H9 (cell line): ENCODE measurements at regions not wholly inside any gene's neighbourhood (a gene's known extent, or its start where the extent isn't known, plus 50 kb on each side); places are given as distances from the start of the nearest gene placed in this dataset.

Experiments
- DNase-seq: peaks from one replicate; pipeline ENCODE4 v3.0.0-alpha.2; 2017
- H2AFZ ChIP-seq: one replicate; pipeline ENCODE4 v1.6.1; 2013; ENCODE audit warnings: mild to moderate bottlenecking, low read length, control low read depth, moderate library complexity
- H2AK5ac ChIP-seq: 2 replicates; pipeline ENCODE4 v1.6.1; 2013; ENCODE audit warnings: low read length, control low read depth, mixed read lengths; ENCODE audit not compliant: insufficient read length
- H2BK120ac ChIP-seq: one replicate; pipeline ENCODE4 v1.6.1; 2013; ENCODE audit warnings: low read depth, mild to moderate bottlenecking, low read length, control low read depth, inconsistent platforms; ENCODE audit not compliant: poor library complexity, severe bottlenecking
- H2BK12ac ChIP-seq: 2 replicates; pipeline ENCODE4 v1.6.1; 2013; ENCODE audit warnings: low read length, control low read depth, mixed read lengths, low read depth; ENCODE audit not compliant: insufficient read length
- H2BK15ac ChIP-seq: 2 replicates; pipeline ENCODE4 v1.6.1; 2013; ENCODE audit warnings: low read depth, low read length, control low read depth
- H2BK20ac ChIP-seq: one replicate; pipeline ENCODE4 v1.6.1; 2013; ENCODE audit warnings: low read depth, mild to moderate bottlenecking, low read length, control low read depth, inconsistent platforms; ENCODE audit not compliant: poor library complexity, severe bottlenecking
- H2BK5ac ChIP-seq: 2 replicates; pipeline ENCODE4 v1.6.1; 2013; ENCODE audit warnings: low read length, control low read depth, mixed read lengths; ENCODE audit not compliant: insufficient read length
- H3K14ac ChIP-seq: 2 replicates; pipeline ENCODE4 v1.6.1; 2013; ENCODE audit warnings: low read length, control low read depth; ENCODE audit not compliant: insufficient read depth
- H3K18ac ChIP-seq: 2 replicates; pipeline ENCODE4 v1.6.1; 2013; ENCODE audit warnings: low read depth, mild to moderate bottlenecking, mixed read lengths, low read length, control low read depth; ENCODE audit not compliant: insufficient read length
- H3K23ac ChIP-seq: 2 replicates; pipeline ENCODE4 v1.6.1; 2013; ENCODE audit warnings: low read length, control low read depth, mixed read lengths, low read depth; ENCODE audit not compliant: insufficient read length
- H3K23me2 ChIP-seq: 2 replicates; pipeline ENCODE4 v1.6.1; 2013; ENCODE audit warnings: low read depth, mild to moderate bottlenecking, mixed read lengths, low read length, control low read depth; ENCODE audit not compliant: insufficient read length, poor library complexity, severe bottlenecking
- H3K27ac ChIP-seq: 2 replicates; pipeline ENCODE4 v1.5.1; 2013; ENCODE audit warnings: low read length, control low read depth, mixed read lengths, low read depth; ENCODE audit not compliant: insufficient read length
- H3K27me3 ChIP-seq: 2 replicates; pipeline ENCODE4 v1.6.1; 2013; ENCODE audit warnings: low read length, control low read depth, inconsistent platforms; ENCODE audit not compliant: insufficient read depth
- H3K4ac ChIP-seq: 2 replicates; pipeline ENCODE4 v1.6.1; 2013; ENCODE audit warnings: low read depth, mild to moderate bottlenecking, control low read depth, inconsistent platforms, low read length, moderate library complexity
- H3K4me1 ChIP-seq: 2 replicates; pipeline ENCODE4 v1.6.1; 2013; ENCODE audit warnings: low read length, control low read depth, inconsistent platforms; ENCODE audit not compliant: insufficient read depth
- H3K4me2 ChIP-seq: 2 replicates; pipeline ENCODE4 v1.6.1; 2013; ENCODE audit warnings: low read length, control low read depth, mixed read lengths; ENCODE audit not compliant: insufficient read length, insufficient read depth
- H3K56ac ChIP-seq: 2 replicates; pipeline ENCODE4 v1.6.1; 2013; ENCODE audit warnings: low read depth, mild to moderate bottlenecking, mixed read lengths, low read length, control low read depth; ENCODE audit not compliant: insufficient read length
- H3K79me1 ChIP-seq: 2 replicates; pipeline ENCODE4 v1.6.1; 2013; ENCODE audit warnings: low read depth, mild to moderate bottlenecking, moderate library complexity, low read length, control low read depth, inconsistent platforms; ENCODE audit not compliant: insufficient read depth, poor library complexity, severe bottlenecking
- H3K79me2 ChIP-seq: 2 replicates; pipeline ENCODE4 v1.6.1; 2013; ENCODE audit warnings: low read length, control low read depth, inconsistent platforms; ENCODE audit not compliant: insufficient read depth
- H3K9ac ChIP-seq: 2 replicates; pipeline ENCODE4 v1.6.1; 2013; ENCODE audit warnings: low read length, control low read depth, mixed read lengths; ENCODE audit not compliant: insufficient read length; ENCODE audit errors: extremely low read depth
- H3K9me3 ChIP-seq: one replicate; pipeline ENCODE4 v1.6.1; 2013; ENCODE audit warnings: low read depth, low read length, inconsistent platforms; ENCODE audit not compliant: control insufficient read depth
- H3T11ph ChIP-seq: one replicate; pipeline ENCODE4 v1.6.1; 2013; ENCODE audit warnings: mild to moderate bottlenecking, low read length, control low read depth, inconsistent platforms
- H4K20me1 ChIP-seq: one replicate; pipeline ENCODE4 v1.6.1; 2013; ENCODE audit not compliant: control insufficient read depth, insufficient read length, insufficient read depth
- H4K5ac ChIP-seq: 2 replicates; pipeline ENCODE4 v1.6.1; 2013; ENCODE audit warnings: low read depth, mild to moderate bottlenecking, mixed read lengths, low read length, control low read depth; ENCODE audit not compliant: insufficient read length
- H4K8ac ChIP-seq: replicated peaks from 2 replicates; pipeline ENCODE4 v1.6.1; 2013; ENCODE audit warnings: low read length, control low read depth, mixed read lengths, low read depth; ENCODE audit not compliant: insufficient read length
- H4K91ac ChIP-seq: 2 replicates; pipeline ENCODE4 v1.6.1; 2013; ENCODE audit warnings: low read depth, mild to moderate bottlenecking, moderate library complexity, mixed read lengths, low read length, control low read depth; ENCODE audit not compliant: insufficient read length
- H3K27ac Mint-ChIP-seq, 3 experiments: 2 replicates in 2 of 3; 3 replicates in 1 of 3; pipeline ENCODE4 v1.8.0; 2020 to 2021; ENCODE audit warnings: mixed read lengths in 3 of 3, mild to moderate bottlenecking in 1 of 3, moderate library complexity in 1 of 3
- H3K27me3 Mint-ChIP-seq: 2 replicates; pipeline ENCODE4 v1.8.0; 2021; ENCODE audit warnings: low read depth, mild to moderate bottlenecking, moderate library complexity, mixed read lengths
- H3K36me3 Mint-ChIP-seq, 3 experiments: 2 replicates in 2 of 3; 3 replicates in 1 of 3; pipeline ENCODE4 v1.8.0; 2020 to 2021; ENCODE audit warnings: low read depth in 3 of 3, mixed read lengths in 3 of 3; ENCODE audit not compliant: insufficient read depth in 1 of 3
- H3K4me1 Mint-ChIP-seq, 2 experiments: 2 replicates each; pipeline ENCODE4 v1.8.0; 2020; ENCODE audit warnings: mixed read lengths in 2 of 2
- H3K4me3 Mint-ChIP-seq, 2 experiments: 2 replicates in 1 of 2; 3 replicates in 1 of 2; pipeline ENCODE4 v1.8.0; 2020 to 2021; ENCODE audit warnings: mild to moderate bottlenecking in 2 of 2, mixed read lengths in 2 of 2, moderate library complexity in 1 of 2
- H3K9me3 Mint-ChIP-seq, 2 experiments: 2 replicates in 1 of 2; 3 replicates in 1 of 2; pipeline ENCODE4 v1.8.0; 2020; ENCODE audit warnings: mild to moderate bottlenecking in 2 of 2, mixed read lengths in 2 of 2, moderate library complexity in 1 of 2
- WGBS: extraction: QIAGEN DNeasy Blood & Tissue Kit; methylation state at CpG from one replicate; pipeline ENCODE4 v1.1.7; 2013; ENCODE audit warnings: missing lambda C conversion rate, low lambda C conversion rate, mixed read lengths; ENCODE audit not compliant: insufficient read length; ENCODE audit errors: extremely low coverage; 5-methylcytosine and 5-hydroxymethylcytosine counted together
- TF ChIP-seq, protein P1 (sequence below): fragments of 200-600 bp; sonication (generic); conservative IDR thresholded peaks from 3 replicates; pipeline ENCODE4 v1.8.0; 2021; ENCODE audit warnings: antibody characterized with exemption, mild to moderate bottlenecking

DNA sequence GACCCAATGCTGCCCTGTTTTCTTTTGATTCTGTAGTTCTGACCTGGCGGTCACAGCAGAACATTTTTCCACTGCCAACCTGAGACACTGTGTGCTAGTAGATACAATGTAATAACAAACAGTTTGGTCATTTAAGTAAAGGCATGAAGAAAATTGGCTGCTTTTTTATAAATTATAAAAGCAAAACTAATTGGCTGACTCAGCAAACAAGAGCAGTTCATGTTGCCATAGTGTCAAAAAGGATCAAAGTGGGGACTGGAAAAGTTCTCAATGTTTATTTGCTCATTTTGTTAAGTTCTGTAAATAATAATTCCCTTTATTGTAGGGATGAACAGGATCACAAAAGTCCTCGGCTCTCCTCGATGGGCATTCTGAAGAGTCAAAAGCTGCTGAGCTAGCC, 599.5 kb downstream of the PKHD1 start:
- Histone ChIP-seq H4K8ac (no peak overlapping the region), H3K4me2 (no peak overlapping the region), H4K20me1 (no peaks in the 10 kb centered on the region), H2AFZ (no peak overlapping the region), H4K5ac (no peak overlapping the region), H2BK15ac (no peak overlapping the region), H3K14ac (no peak overlapping the region), H3K4me1 (no peaks in the 10 kb centered on the region; the same call in 1 of the 2 replicates), H3K27ac (no peak overlapping the region), H3K23me2 (no peaks in the 10 kb centered on the region), H3K27me3 (no peaks in the 10 kb centered on the region), H3K79me1 (no peaks in the 10 kb centered on the region), H2AK5ac (no peak overlapping the region), H3K56ac (no peak overlapping the region), H3K18ac (no peak overlapping the region), H4K91ac (no peak overlapping the region), H3K79me2 (no peaks in the 10 kb centered on the region), H2BK5ac (no peak overlapping the region), H3K23ac (no peak overlapping the region), H3K4ac (no peak overlapping the region), H3K9ac (no peak overlapping the region), H3T11ph (no peak overlapping the region), H3K9me3 (peaks cover 6% of the 10 kb centered on the region), H2BK20ac (no peak overlapping the region), H2BK12ac (no peak overlapping the region), H2BK120ac (no peak overlapping the region)
- peaks cover 6 to 32% (median 13%) of the 10 kb centered on the region in 3 experiments; a peak in 6 of 7 replicates for H3K36me3 Mint-ChIP-seq
- DNase-seq: no peak
- TF ChIP-seq, protein P1, sequence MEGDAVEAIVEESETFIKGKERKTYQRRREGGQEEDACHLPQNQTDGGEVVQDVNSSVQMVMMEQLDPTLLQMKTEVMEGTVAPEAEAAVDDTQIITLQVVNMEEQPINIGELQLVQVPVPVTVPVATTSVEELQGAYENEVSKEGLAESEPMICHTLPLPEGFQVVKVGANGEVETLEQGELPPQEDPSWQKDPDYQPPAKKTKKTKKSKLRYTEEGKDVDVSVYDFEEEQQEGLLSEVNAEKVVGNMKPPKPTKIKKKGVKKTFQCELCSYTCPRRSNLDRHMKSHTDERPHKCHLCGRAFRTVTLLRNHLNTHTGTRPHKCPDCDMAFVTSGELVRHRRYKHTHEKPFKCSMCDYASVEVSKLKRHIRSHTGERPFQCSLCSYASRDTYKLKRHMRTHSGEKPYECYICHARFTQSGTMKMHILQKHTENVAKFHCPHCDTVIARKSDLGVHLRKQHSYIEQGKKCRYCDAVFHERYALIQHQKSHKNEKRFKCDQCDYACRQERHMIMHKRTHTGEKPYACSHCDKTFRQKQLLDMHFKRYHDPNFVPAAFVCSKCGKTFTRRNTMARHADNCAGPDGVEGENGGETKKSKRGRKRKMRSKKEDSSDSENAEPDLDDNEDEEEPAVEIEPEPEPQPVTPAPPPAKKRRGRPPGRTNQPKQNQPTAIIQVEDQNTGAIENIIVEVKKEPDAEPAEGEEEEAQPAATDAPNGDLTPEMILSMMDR: no peak
- no CpG with 5 or more reads among the region's 3 CpGs for WGBS
- peaks cover 3 to 5% of the 10 kb centered on the region in 2 experiments; a peak in 3 of 4 replicates for H3K4me1 Mint-ChIP-seq
- H3K9me3 Mint-ChIP-seq: peaks cover 27 to 34% of the 10 kb centered on the region in 2 experiments
- H3K4me3 Mint-ChIP-seq: no peak overlapping the region
- H3K27me3 Mint-ChIP-seq: no peaks in the 10 kb centered on the region; the same call in 1 of the 2 replicates
- H3K27ac Mint-ChIP-seq: no peak overlapping the region
